Right lobe of liver (tissue), 4 donors: ENCODE measurements at regions not wholly inside any gene's neighbourhood (a gene's known extent, or its start where the extent isn't known, plus 50 kb on each side); places are given as distances from the start of the nearest gene placed in this dataset.

ENCODE experiments used
- CTCF ChIP-seq, 4 donors: fragments of 200-600 bp in 3 of 4; fragments of 450-650 bp in 1 of 4; IDR thresholded peaks; one replicate each; pipeline versions ENCODE4 v1.5.1 to v1.8.0; 2016 to 2022; ENCODE audit warnings: antibody characterized with exemption in 4 of 4, mild to moderate bottlenecking in 2 of 4
- POLR2A ChIP-seq: fragments of 450-650 bp; IDR thresholded peaks from one replicate; pipeline ENCODE4 v1.6.1; 2017; ENCODE audit warnings: antibody characterized with exemption, mild to moderate bottlenecking
- donor health status: DM: no; HTN: no; CAD: no.
- donor health status: DM: no; HTN: no; CAD: no.
- donor health status: DM: no; HTN: yes; CAD: no.

GRCh38 chr7:81842361-81842760, 72.5 kb upstream of the HGF start:
- no peak for TF ChIP-seq POLR2A
- TF ChIP-seq CTCF (IDR thresholded peaks at IDR 0.05) = no peak
